Activated CD4-positive, alpha-beta T cell treated with anti-CD3 and anti-CD28 coated beads for 48 hours (primary cell): ENCODE measurements at regions not wholly inside any gene's neighbourhood (a gene's known extent, or its start where the extent isn't known, plus 50 kb on each side); places are given as distances from the start of the nearest gene placed in this dataset.

Experiments used
- DNase-seq: peaks from one replicate; pipeline ENCODE4 v3.0.0-alpha.2; 2020

- no peak for DNase-seq
These were observed 234.0 kb downstream of the SNX13 start for GRCh38 chr7:17706275-17706674.

GRCh38 chr7:17706734-17707133 lies 233.6 kb downstream of the SNX13 start:
- DNase-seq: peak; percentile 34

GRCh38 chr7:17709127-17709526 lies 231.2 kb downstream of the SNX13 start:
- DNase-seq: no peak

DNA sequence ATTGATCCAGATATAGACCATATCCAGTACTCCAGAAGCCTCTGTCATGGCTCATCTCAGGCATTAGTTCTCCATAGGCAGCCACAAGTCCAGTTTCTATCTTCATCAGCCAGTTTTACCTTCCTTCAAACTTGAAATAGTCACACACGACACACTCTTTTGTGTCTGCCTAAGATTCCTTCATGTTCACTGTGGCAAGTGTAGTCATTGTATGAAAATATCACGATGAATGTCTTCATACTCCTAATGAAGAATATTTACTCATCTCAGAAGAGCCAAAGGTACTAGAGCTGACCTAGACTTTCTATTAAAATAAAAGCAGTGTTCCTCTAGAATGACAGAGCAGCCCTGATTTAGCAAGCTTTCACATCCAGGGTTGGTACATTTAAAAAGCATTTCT lies 230.7 kb downstream of the SNX13 start:
- DNase-seq: no peak

GRCh38 chr7:17710312-17710711 lies 230.0 kb downstream of the SNX13 start:
- no peak for DNase-seq

DNA sequence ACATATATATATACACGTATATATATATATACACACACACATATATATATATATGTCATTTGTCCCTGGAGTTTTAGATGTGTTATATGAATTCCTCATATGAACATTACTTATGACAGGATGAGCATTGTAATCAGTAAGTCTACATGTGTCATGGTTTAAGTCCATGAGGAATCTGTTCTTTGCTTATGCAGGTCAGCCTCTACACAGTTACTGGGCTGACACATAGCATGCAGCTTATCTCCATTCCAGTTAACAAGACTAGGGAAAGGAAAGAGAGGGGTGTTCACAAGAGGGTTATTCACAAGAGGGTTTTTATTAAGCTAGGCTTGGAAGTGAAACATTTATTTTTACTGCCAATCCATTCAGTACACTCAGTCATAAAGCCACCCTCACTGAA lies 226.7 kb downstream of the SNX13 start:
- no peak for DNase-seq

- DNase-seq: no peak
These were observed 223.5 kb downstream of the SNX13 start for GRCh38 chr7:17716816-17717215.

- no peak for DNase-seq
These were observed 220.3 kb downstream of the SNX13 start for GRCh38 chr7:17719998-17720397.

GRCh38 chr7:17721736-17722285 lies 218.5 kb downstream of the SNX13 start:
- DNase-seq: no peak

- DNase-seq: no peak
These were observed 217.5 kb downstream of the SNX13 start for GRCh38 chr7:17722798-17723197.

GRCh38 chr7:17725821-17726220 lies 214.5 kb downstream of the SNX13 start:
- no peak for DNase-seq

- DNase-seq: no peak
These were observed 208.2 kb downstream of the SNX13 start for GRCh38 chr7:17732083-17732482.
